ENCODE measurements at regions not wholly inside any gene's neighbourhood (a gene's known extent, or its start where the extent isn't known, plus 50 kb on each side); places are given as distances from the start of the nearest gene placed in this dataset.

- H3K4me3 Mint-ChIP-seq: no peak overlapping the region
- no peaks in the 10 kb centered on the region for H3K36me3 Mint-ChIP-seq
- H3K4me1 Mint-ChIP-seq: peaks cover 12 to 13% of the 10 kb centered on the region in 2 donors
- peaks cover 4 to 8% (median 6%) of the 10 kb centered on the region in 3 donors for H3K27me3 Mint-ChIP-seq (ENCODE audit: low read depth in 3 of 3)
- H3K27ac Mint-ChIP-seq: no peak overlapping the region
- no peaks in the 10 kb centered on the region for H3K9me3 Mint-ChIP-seq
- no peak for DNase-seq
Observed at GRCh38 chr2:128368437-128369107, 49.9 kb upstream of the HS6ST1 start.

- Mint-ChIP-seq H3K27me3 (ENCODE audit: low read depth in 3 of 3) (peaks cover 4 to 8% (median 6%) of the 10 kb centered on the region in 3 donors), H3K4me3 (no peak overlapping the region), H3K36me3 (no peaks in the 10 kb centered on the region), H3K9me3 (no peaks in the 10 kb centered on the region), H3K27ac (no peak overlapping the region), H3K4me1 (peaks cover 12 to 16% of the 10 kb centered on the region in 2 donors)
- DNase-seq: no peak
Observed at GRCh38 chr2:128369108-128369555, 50.5 kb upstream of the HS6ST1 start.

GRCh38 chr2:128369602-128370467, 51.2 kb upstream of the HS6ST1 start:
- H3K9me3 Mint-ChIP-seq: no peaks in the 10 kb centered on the region
- H3K36me3 Mint-ChIP-seq: no peaks in the 10 kb centered on the region
- H3K4me1 Mint-ChIP-seq: peaks cover 12 to 16% of the 10 kb centered on the region in 2 donors
- no peak overlapping the region for H3K27ac Mint-ChIP-seq
- DNase-seq: no peak
- H3K4me3 Mint-ChIP-seq: no peak overlapping the region
- H3K27me3 Mint-ChIP-seq (ENCODE audit: low read depth in 3 of 3): peaks cover 4 to 8% (median 6%) of the 10 kb centered on the region in 3 donors

- DNase-seq: no peak
- Mint-ChIP-seq H3K36me3 (no peaks in the 10 kb centered on the region), H3K4me1 (peaks cover 12 to 16% of the 10 kb centered on the region in 2 donors), H3K27ac (no peak overlapping the region), H3K4me3 (no peak overlapping the region), H3K9me3 (no peaks in the 10 kb centered on the region), H3K27me3 (ENCODE audit: low read depth in 3 of 3) (peaks cover 4 to 8% (median 6%) of the 10 kb centered on the region in 3 donors)
Observed at GRCh38 chr2:128370468-128371247, 52.0 kb upstream of the HS6ST1 start.

GRCh38 chr2:128371248-128371630, 52.6 kb upstream of the HS6ST1 start:
- Mint-ChIP-seq H3K4me1 (peaks cover 12 to 16% of the 10 kb centered on the region in 2 donors), H3K36me3 (no peaks in the 10 kb centered on the region), H3K27me3 (ENCODE audit: low read depth in 3 of 3) (peaks cover 4 to 8% (median 6%) of the 10 kb centered on the region in 3 donors), H3K9me3 (no peaks in the 10 kb centered on the region), H3K4me3 (no peak overlapping the region), H3K27ac (no peak overlapping the region)
- no peak for DNase-seq

GRCh38 chr2:128371648-128372345, 53.1 kb upstream of the HS6ST1 start:
- Mint-ChIP-seq H3K27ac (no peak overlapping the region), H3K4me3 (no peak overlapping the region), H3K4me1 (peaks cover 12 to 16% of the 10 kb centered on the region in 2 donors), H3K27me3 (ENCODE audit: low read depth in 3 of 3) (peaks cover 4 to 6% (median 5%) of the 10 kb centered on the region in 3 donors), H3K9me3 (no peaks in the 10 kb centered on the region), H3K36me3 (no peaks in the 10 kb centered on the region)
- DNase-seq: no peak

GRCh38 chr2:128372621-128373341, 54.1 kb upstream of the HS6ST1 start:
- Mint-ChIP-seq H3K27ac (peak overlapping the region in 3 of 6 donors; percentile 13 to 82 (median 71)), H3K4me1 (peaks cover 12 to 16% of the 10 kb centered on the region in 2 donors), H3K4me3 (peak overlapping the region in 4 of 5 donors; percentile 9 to 69 (median 63)), H3K9me3 (no peaks in the 10 kb centered on the region), H3K27me3 (ENCODE audit: low read depth in 3 of 3) (peaks cover 4 to 6% (median 5%) of the 10 kb centered on the region in 3 donors), H3K36me3 (no peaks in the 10 kb centered on the region)
- DNase-seq: peak; percentile 67 to 75 (median 69)

- H3K27me3 Mint-ChIP-seq (ENCODE audit: low read depth in 3 of 3): peaks cover 4 to 6% (median 5%) of the 10 kb centered on the region in 3 donors
- H3K36me3 Mint-ChIP-seq: no peaks in the 10 kb centered on the region
- peaks cover 12 to 16% of the 10 kb centered on the region in 2 donors for H3K4me1 Mint-ChIP-seq
- no peak overlapping the region for H3K27ac Mint-ChIP-seq
- peak overlapping the region in 2 of 5 donors; percentile 42 to 50 for H3K4me3 Mint-ChIP-seq
- no peak for DNase-seq
- H3K9me3 Mint-ChIP-seq: no peaks in the 10 kb centered on the region
Observed at GRCh38 chr2:128373451-128374000, 54.9 kb upstream of the HS6ST1 start.

- Mint-ChIP-seq H3K36me3 (no peaks in the 10 kb centered on the region), H3K27me3 (ENCODE audit: low read depth in 3 of 3) (peaks cover 4 to 6% (median 5%) of the 10 kb centered on the region in 3 donors), H3K9me3 (no peaks in the 10 kb centered on the region), H3K4me1 (peaks cover 12 to 16% of the 10 kb centered on the region in 2 donors), H3K27ac (no peak overlapping the region), H3K4me3 (peak overlapping the region in 1 of 5 donors; percentile 50)
- no peak for DNase-seq
Observed at GRCh38 chr2:128374001-128374710, 55.5 kb upstream of the HS6ST1 start.

- no peak for DNase-seq
- Mint-ChIP-seq H3K36me3 (no peaks in the 10 kb centered on the region), H3K4me3 (no peak overlapping the region), H3K4me1 (peaks cover 12 to 16% of the 10 kb centered on the region in 2 donors), H3K9me3 (no peaks in the 10 kb centered on the region), H3K27ac (no peak overlapping the region), H3K27me3 (ENCODE audit: low read depth in 3 of 3) (peaks cover 4 to 6% (median 5%) of the 10 kb centered on the region in 3 donors)
Observed at GRCh38 chr2:128374711-128375413, 56.2 kb upstream of the HS6ST1 start.

GRCh38 chr2:128375454-128375853, 56.8 kb upstream of the HS6ST1 start:
- H3K27me3 Mint-ChIP-seq (ENCODE audit: low read depth in 3 of 3): peaks cover 4 to 6% (median 5%) of the 10 kb centered on the region in 3 donors
- no peaks in the 10 kb centered on the region for H3K9me3 Mint-ChIP-seq
- no peak for DNase-seq
- no peak overlapping the region for H3K27ac Mint-ChIP-seq
- no peak overlapping the region for H3K4me3 Mint-ChIP-seq
- H3K36me3 Mint-ChIP-seq: no peaks in the 10 kb centered on the region
- peaks cover 12 to 16% of the 10 kb centered on the region in 2 donors for H3K4me1 Mint-ChIP-seq
